Sigmoid colon (tissue), 6 donors: ENCODE measurements at regions not wholly inside any gene's neighbourhood (a gene's known extent, or its start where the extent isn't known, plus 50 kb on each side); places are given as distances from the start of the nearest gene placed in this dataset.

Source experiments
- DNase-seq: peaks from one replicate; pipeline ENCODE4 v3.0.0-alpha.2; 2019
- H3K27ac ChIP-seq, 4 donors: fragments of 200-600 bp; sonication (generic); one replicate each; pipeline ENCODE4 v1.5.1; 2016 to 2019; ENCODE audit warnings: mild to moderate bottlenecking in 1 of 4
- H3K27me3 ChIP-seq, 3 donors: fragments of 200-600 bp; sonication (generic); one replicate each; pipeline ENCODE4 v1.5.1; 2019; ENCODE audit warnings: mild to moderate bottlenecking in 1 of 3
- H3K36me3 ChIP-seq, 4 donors: fragments of 200-600 bp; sonication (generic); one replicate each; pipeline ENCODE4 v1.5.1; 2016 to 2019
- H3K4me1 ChIP-seq, 4 donors: fragments of 200-600 bp; sonication (generic); one replicate each; pipeline ENCODE4 v1.5.1; 2017 to 2019
- H3K4me3 ChIP-seq, 4 donors: fragments of 200-600 bp; sonication (generic); one replicate each; pipeline ENCODE4 v1.5.1; 2017 to 2019; ENCODE audit warnings: mild to moderate bottlenecking in 2 of 4, moderate library complexity in 1 of 4
- H3K9me3 ChIP-seq, 4 donors: fragments of 200-600 bp in 3 of 4; sonication (generic) in 3 of 4; one replicate each; pipeline versions ENCODE4 v1.5.1 to v1.6.1; 2013 to 2019
- EP300 ChIP-seq, 4 donors: sonication (generic); formaldehyde crosslinking; IDR thresholded peaks; one replicate each; pipeline ENCODE4 v1.6.1; 2017; ENCODE audit warnings: antibody characterized with exemption in 4 of 4
- POLR2A ChIP-seq, 2 donors: fragments of 450-650 bp; IDR thresholded peaks; one replicate each; pipeline ENCODE4 v1.6.1; 2016; ENCODE audit warnings: antibody characterized with exemption in 2 of 2, mild to moderate bottlenecking in 2 of 2, moderate library complexity in 2 of 2
- POLR2AphosphoS5 ChIP-seq, 4 donors: sonication (generic); formaldehyde crosslinking; IDR thresholded peaks; one replicate each; pipeline ENCODE4 v1.6.1; 2017; ENCODE audit warnings: antibody characterized with exemption in 4 of 4
- WGBS, 2 donors: extraction: QIAGEN DNeasy Blood & Tissue Kit; methylation state at CpG; one replicate each; pipeline ENCODE4 v1.1.7; 2013; 5-methylcytosine and 5-hydroxymethylcytosine counted together
- intact Hi-C: fragments of 100-400 bp; cut with DNase I; formaldehyde crosslinking; loops from one replicate; pipeline ENCODE4 v1.15.1; 2023
- TF ChIP-seq, protein P1 (sequence below), 4 experiments: fragments of 450-650 bp in 3 of 4; fragments of 200-600 bp in 1 of 4; IDR thresholded peaks; one replicate each; pipeline ENCODE4 v1.5.1; 2016 to 2019; ENCODE audit warnings: antibody characterized with exemption in 4 of 4, mild to moderate bottlenecking in 3 of 4, moderate library complexity in 2 of 4
- donor health status: healthy with polysubstance abuse.
- donor health status: healthy.

DNA sequence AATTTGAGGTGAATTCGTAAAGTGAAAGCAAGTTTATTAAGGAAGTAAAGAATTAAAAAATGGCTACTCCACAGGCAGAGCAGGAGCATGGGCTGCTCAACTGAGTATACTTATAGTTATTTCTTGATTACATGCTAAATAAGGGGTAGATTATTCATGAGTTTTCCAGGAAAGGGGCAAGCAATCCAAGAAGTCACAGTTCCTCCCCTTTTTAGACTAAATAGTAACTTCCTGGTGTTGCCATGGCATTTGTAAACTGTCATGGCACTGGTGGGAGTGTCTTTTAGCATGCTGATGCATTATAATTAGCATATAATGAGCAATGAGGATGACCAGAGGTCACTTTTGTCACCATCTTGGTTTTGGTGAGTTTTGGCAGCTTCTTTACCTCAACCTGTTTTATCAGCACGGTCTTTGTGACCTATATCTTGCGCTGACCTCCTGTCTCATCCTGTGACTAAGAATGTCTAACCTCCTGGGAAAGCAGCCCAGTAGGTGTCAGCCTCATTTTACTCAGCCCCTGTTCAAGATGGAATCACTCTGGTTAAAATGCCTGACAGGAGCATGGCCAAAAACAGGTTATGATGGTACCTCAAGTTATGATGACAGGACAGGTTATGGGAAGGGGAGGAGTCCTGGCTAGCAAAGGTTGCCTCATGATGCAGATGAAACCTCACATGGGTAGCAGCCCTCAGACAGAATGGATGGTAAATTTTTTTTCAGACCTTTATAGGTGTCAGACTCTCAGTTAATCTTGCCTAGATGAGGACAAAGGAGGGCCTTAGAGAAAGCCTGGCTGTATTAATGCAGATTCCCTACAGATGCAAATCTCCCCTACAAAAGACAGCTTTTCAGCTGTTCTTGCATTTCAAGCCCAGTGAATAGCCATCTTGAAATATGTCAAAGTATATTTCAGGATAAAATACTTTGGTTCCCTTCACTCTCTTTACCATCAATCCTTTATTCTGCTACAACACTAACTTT lies 49.7 kb downstream of the SIPA1L2 start:
- DNase-seq: no peak
- Histone ChIP-seq H3K36me3 (no peaks in the 10 kb centered on the region), H3K4me1 (peaks cover 0 to 41% (median 20%) of the 10 kb centered on the region in 4 donors), H3K27ac (peak overlapping the region in 3 of 4 donors; percentile 47 to 64 (median 56)), H3K27me3 (no peaks in the 10 kb centered on the region), H3K4me3 (no peak overlapping the region), H3K9me3 (no peaks in the 10 kb centered on the region)
- TF ChIP-seq POLR2AphosphoS5 (IDR thresholded peaks at IDR 0.05): no peak
- TF ChIP-seq POLR2A (IDR thresholded peaks at IDR 0.05): no peak
- TF ChIP-seq, protein P1, sequence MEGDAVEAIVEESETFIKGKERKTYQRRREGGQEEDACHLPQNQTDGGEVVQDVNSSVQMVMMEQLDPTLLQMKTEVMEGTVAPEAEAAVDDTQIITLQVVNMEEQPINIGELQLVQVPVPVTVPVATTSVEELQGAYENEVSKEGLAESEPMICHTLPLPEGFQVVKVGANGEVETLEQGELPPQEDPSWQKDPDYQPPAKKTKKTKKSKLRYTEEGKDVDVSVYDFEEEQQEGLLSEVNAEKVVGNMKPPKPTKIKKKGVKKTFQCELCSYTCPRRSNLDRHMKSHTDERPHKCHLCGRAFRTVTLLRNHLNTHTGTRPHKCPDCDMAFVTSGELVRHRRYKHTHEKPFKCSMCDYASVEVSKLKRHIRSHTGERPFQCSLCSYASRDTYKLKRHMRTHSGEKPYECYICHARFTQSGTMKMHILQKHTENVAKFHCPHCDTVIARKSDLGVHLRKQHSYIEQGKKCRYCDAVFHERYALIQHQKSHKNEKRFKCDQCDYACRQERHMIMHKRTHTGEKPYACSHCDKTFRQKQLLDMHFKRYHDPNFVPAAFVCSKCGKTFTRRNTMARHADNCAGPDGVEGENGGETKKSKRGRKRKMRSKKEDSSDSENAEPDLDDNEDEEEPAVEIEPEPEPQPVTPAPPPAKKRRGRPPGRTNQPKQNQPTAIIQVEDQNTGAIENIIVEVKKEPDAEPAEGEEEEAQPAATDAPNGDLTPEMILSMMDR (IDR thresholded peaks at IDR 0.05): no peak
- no peak for TF ChIP-seq EP300 (IDR thresholded peaks at IDR 0.05)
- intact Hi-C loops: loop anchor here (5.0 kb wide), 1 partner anchor 42 kb away; no protein-coding TSS in a partner anchor
- 83 to 87% methylated on average over 3 of the region's 3 CpGs for WGBS, 2 donors

GRCh38 chr1:232579466-232579865 lies 50.5 kb downstream of the SIPA1L2 start:
- DNase-seq: no peak
- Histone ChIP-seq H3K4me3 (no peak overlapping the region), H3K4me1 (peaks cover 0 to 44% (median 21%) of the 10 kb centered on the region in 4 donors), H3K9me3 (no peaks in the 10 kb centered on the region), H3K27ac (peak overlapping the region; percentile 10 to 64 (median 52)), H3K27me3 (no peaks in the 10 kb centered on the region), H3K36me3 (no peaks in the 10 kb centered on the region)
- intact Hi-C loops: loop anchor here (5.0 kb wide), 1 partner anchor 43 kb away; no protein-coding TSS in a partner anchor
- 36 to 52% methylated on average over 1 of the region's 1 CpG for WGBS, 2 donors
- TF ChIP-seq POLR2A (IDR thresholded peaks at IDR 0.05) (no peak), POLR2AphosphoS5 (IDR thresholded peaks at IDR 0.05) (no peak), EP300 (IDR thresholded peaks at IDR 0.05) (no peak)
- TF ChIP-seq, protein P1 (IDR thresholded peaks at IDR 0.05): no peak

GRCh38 chr1:232578651-232579195 lies 51.2 kb downstream of the SIPA1L2 start:
- Histone ChIP-seq H3K27ac (peak overlapping the region; percentile 10 to 64 (median 52)), H3K9me3 (no peaks in the 10 kb centered on the region)

GRCh38 chr1:232577772-232578171 lies 52.2 kb downstream of the SIPA1L2 start:
- intact Hi-C loops: loop anchor here (5.0 kb wide), 1 partner anchor 45 kb away; no protein-coding TSS in a partner anchor
- 72 to 81% methylated on average over 2 of the region's 2 CpGs for WGBS, 2 donors
- TF ChIP-seq, protein P1 (IDR thresholded peaks at IDR 0.05): no peak
- no peak for TF ChIP-seq POLR2AphosphoS5 (IDR thresholded peaks at IDR 0.05)
- TF ChIP-seq EP300 (IDR thresholded peaks at IDR 0.05): no peak
- TF ChIP-seq POLR2A (IDR thresholded peaks at IDR 0.05): no peak
- Histone ChIP-seq H3K4me3 (no peak overlapping the region), H3K36me3 (no peaks in the 10 kb centered on the region), H3K27ac (peak overlapping the region in 2 of 4 donors; percentile 56 to 64), H3K4me1 (peaks cover 0 to 49% (median 21%) of the 10 kb centered on the region in 4 donors), H3K27me3 (no peaks in the 10 kb centered on the region), H3K9me3 (no peaks in the 10 kb centered on the region)
- DNase-seq: no peak

More at GRCh38 chr1:232578651-232579195, 51.2 kb downstream of the SIPA1L2 start:
- no peak for DNase-seq
- no peak overlapping the region for H3K4me3 ChIP-seq
- WGBS, 2 donors: 29 to 45% methylated on average over 3 of the region's 3 CpGs
- TF ChIP-seq POLR2A (IDR thresholded peaks at IDR 0.05): no peak
- H3K36me3 ChIP-seq: no peaks in the 10 kb centered on the region
- no peaks in the 10 kb centered on the region for H3K27me3 ChIP-seq
- H3K4me1 ChIP-seq: peaks cover 0 to 49% (median 21%) of the 10 kb centered on the region in 4 donors
- intact Hi-C loops: loop anchor here (5.0 kb wide), 1 partner anchor 44 kb away; no protein-coding TSS in a partner anchor

- no peak for TF ChIP-seq POLR2AphosphoS5 (IDR thresholded peaks at IDR 0.05)
- no peak for TF ChIP-seq EP300 (IDR thresholded peaks at IDR 0.05)
- no peak for TF ChIP-seq POLR2A (IDR thresholded peaks at IDR 0.05)
- TF ChIP-seq, protein P1 (IDR thresholded peaks at IDR 0.05): no peak
- Histone ChIP-seq H3K4me1 (peaks cover 0 to 49% (median 21%) of the 10 kb centered on the region in 4 donors), H3K27me3 (no peaks in the 10 kb centered on the region), H3K4me3 (no peak overlapping the region), H3K27ac (peak overlapping the region in 3 of 4 donors; percentile 70 to 80 (median 77)), H3K9me3 (no peaks in the 10 kb centered on the region), H3K36me3 (no peaks in the 10 kb centered on the region)
- DNase-seq: no peak
- intact Hi-C loops: loop anchor here (5.0 kb wide), 1 partner anchor 46 kb away; no protein-coding TSS in a partner anchor
- 77 to 91% methylated on average over 8 of the region's 8 CpGs for WGBS, 2 donors
Observed at GRCh38 chr1:232576537-232576936, 53.4 kb downstream of the SIPA1L2 start.
